ENCODE measurements at regions not wholly inside any gene's neighbourhood (a gene's known extent, or its start where the extent isn't known, plus 50 kb on each side); places are given as distances from the start of the nearest gene placed in this dataset.

GRCh38 chr22:49634006-49634772, 193.5 kb downstream of the BRD1 start (continued):
- TF ChIP-seq PRDM2 (tag by site-specific recombination; IDR thresholded peaks at IDR 0.05; ENCODE audit: borderline replicate concordance) (no peak), ZNF571 (tag by site-specific recombination; IDR thresholded peaks at IDR 0.05) (no peak), ZNF830 (tag by site-specific recombination; IDR thresholded peaks at IDR 0.05; ENCODE audit: low read depth) (no peak)

- Histone ChIP-seq H3K27ac (ENCODE audit: extremely low read depth, low read depth, low read length) (no peak overlapping the region), H3K4me1 (ENCODE audit: control insufficient read depth, insufficient read depth, low read length) (no peaks in the 10 kb centered on the region), H3K36me3 (ENCODE audit: control insufficient read depth in 2 of 2, insufficient read depth in 1 of 2, low read length in 2 of 2) (no peaks in the 10 kb centered on the region), H3K9me3 (ENCODE audit: control insufficient read depth, insufficient read depth, low read depth, low read length) (no peaks in the 10 kb centered on the region), H3K4me3 (ENCODE audit: low read depth, low read length) (no peak overlapping the region)
- TF ChIP-seq HOXC10 (CRISPR knock-in tag; IDR thresholded peaks at IDR 0.05) (no peak), ZNF514 (tag by site-specific recombination; IDR thresholded peaks at IDR 0.05) (no peak), ZIC2 (tag by site-specific recombination; IDR thresholded peaks at IDR 0.05) (peak; percentile 97), ZBTB10 (tag by site-specific recombination; IDR thresholded peaks at IDR 0.05) (no peak), ZBTB11 (tag by site-specific recombination; conservative IDR thresholded peaks at IDR 0.05; ENCODE audit: low read depth) (no peak)
- ChIA-PET POLR2A (no interaction called here), CTCF (interaction anchor here (0.6 to 1.8 kb wide), 26 partner anchors 9 to 1516 kb away, joined by 3 to 10 read pairs (median 3); no protein-coding TSS in a partner anchor)
Observed at GRCh38 chr22:49633010-49633324, 194.7 kb downstream of the BRD1 start.
